ENCODE measurements at regions not wholly inside any gene's neighbourhood (a gene's known extent, or its start where the extent isn't known, plus 50 kb on each side); places are given as distances from the start of the nearest gene placed in this dataset.

DNA sequence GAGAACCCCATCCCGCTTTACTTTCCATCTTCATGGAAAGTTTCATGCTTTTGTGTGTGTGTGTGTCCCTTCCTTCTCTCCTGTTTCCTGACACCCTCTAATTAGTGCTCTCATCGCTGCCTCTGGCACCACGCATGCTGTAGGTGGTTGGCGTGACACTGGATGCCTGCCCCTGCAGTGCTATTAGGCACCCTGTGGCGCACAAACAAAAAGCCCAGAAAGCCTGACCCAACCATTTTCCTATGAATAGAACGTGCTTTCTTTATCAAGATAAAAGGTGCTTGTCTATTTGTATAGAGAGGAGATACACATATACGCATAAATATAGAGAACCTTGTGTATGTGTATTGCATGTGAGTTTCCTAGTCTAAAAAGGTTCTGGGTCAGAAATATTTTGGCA is 120.8 kb upstream of the CDCA7L start:
- no peaks in the 10 kb centered on the region for H3K9me2 ChIP-seq (ENCODE audit: insufficient read depth, low read length)
- TF ChIP-seq POLR2AphosphoS5 (IDR thresholded peaks at IDR 0.05) (no peak), EZH2 (IDR thresholded peaks at IDR 0.05; ENCODE audit: borderline replicate concordance, insufficient read depth, low read length, poor library complexity, severe bottlenecking) (no peak), MXI1 (conservative IDR thresholded peaks at IDR 0.05; ENCODE audit: poor library complexity, severe bottlenecking) (no peak), TAF1 (IDR thresholded peaks at IDR 0.05; ENCODE audit: low read depth) (no peak), RAD21 (conservative IDR thresholded peaks at IDR 0.05) (no peak), EP300 (conservative IDR thresholded peaks at IDR 0.05; ENCODE audit: poor library complexity, severe bottlenecking) (no peak), SMC3 (conservative IDR thresholded peaks at IDR 0.05; ENCODE audit: poor library complexity) (no peak)
- TF ChIP-seq, protein P1, sequence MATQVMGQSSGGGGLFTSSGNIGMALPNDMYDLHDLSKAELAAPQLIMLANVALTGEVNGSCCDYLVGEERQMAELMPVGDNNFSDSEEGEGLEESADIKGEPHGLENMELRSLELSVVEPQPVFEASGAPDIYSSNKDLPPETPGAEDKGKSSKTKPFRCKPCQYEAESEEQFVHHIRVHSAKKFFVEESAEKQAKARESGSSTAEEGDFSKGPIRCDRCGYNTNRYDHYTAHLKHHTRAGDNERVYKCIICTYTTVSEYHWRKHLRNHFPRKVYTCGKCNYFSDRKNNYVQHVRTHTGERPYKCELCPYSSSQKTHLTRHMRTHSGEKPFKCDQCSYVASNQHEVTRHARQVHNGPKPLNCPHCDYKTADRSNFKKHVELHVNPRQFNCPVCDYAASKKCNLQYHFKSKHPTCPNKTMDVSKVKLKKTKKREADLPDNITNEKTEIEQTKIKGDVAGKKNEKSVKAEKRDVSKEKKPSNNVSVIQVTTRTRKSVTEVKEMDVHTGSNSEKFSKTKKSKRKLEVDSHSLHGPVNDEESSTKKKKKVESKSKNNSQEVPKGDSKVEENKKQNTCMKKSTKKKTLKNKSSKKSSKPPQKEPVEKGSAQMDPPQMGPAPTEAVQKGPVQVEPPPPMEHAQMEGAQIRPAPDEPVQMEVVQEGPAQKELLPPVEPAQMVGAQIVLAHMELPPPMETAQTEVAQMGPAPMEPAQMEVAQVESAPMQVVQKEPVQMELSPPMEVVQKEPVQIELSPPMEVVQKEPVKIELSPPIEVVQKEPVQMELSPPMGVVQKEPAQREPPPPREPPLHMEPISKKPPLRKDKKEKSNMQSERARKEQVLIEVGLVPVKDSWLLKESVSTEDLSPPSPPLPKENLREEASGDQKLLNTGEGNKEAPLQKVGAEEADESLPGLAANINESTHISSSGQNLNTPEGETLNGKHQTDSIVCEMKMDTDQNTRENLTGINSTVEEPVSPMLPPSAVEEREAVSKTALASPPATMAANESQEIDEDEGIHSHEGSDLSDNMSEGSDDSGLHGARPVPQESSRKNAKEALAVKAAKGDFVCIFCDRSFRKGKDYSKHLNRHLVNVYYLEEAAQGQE (IDR thresholded peaks at IDR 0.05; ENCODE audit: borderline replicate concordance): no peak
- TF ChIP-seq, protein P2, sequence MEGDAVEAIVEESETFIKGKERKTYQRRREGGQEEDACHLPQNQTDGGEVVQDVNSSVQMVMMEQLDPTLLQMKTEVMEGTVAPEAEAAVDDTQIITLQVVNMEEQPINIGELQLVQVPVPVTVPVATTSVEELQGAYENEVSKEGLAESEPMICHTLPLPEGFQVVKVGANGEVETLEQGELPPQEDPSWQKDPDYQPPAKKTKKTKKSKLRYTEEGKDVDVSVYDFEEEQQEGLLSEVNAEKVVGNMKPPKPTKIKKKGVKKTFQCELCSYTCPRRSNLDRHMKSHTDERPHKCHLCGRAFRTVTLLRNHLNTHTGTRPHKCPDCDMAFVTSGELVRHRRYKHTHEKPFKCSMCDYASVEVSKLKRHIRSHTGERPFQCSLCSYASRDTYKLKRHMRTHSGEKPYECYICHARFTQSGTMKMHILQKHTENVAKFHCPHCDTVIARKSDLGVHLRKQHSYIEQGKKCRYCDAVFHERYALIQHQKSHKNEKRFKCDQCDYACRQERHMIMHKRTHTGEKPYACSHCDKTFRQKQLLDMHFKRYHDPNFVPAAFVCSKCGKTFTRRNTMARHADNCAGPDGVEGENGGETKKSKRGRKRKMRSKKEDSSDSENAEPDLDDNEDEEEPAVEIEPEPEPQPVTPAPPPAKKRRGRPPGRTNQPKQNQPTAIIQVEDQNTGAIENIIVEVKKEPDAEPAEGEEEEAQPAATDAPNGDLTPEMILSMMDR (IDR thresholded peaks at IDR 0.05; ENCODE audit: poor library complexity, severe bottlenecking): no peak
- no peaks in the 10 kb centered on the region for H3K36me3 ChIP-seq (ENCODE audit: insufficient read depth, low read length)
- H2AFZ ChIP-seq (ENCODE audit: low read depth, low read length): no peak overlapping the region
- no peak overlapping the region for H3K27ac ChIP-seq (ENCODE audit: low read length)
- H3K79me2 ChIP-seq (replicated peaks; ENCODE audit: insufficient read depth, low read length): no peaks in the 10 kb centered on the region
- no peak overlapping the region for H3K9ac ChIP-seq (ENCODE audit: low read length)
- no peaks in the 10 kb centered on the region for H3F3A ChIP-seq (ENCODE audit: insufficient read depth, low read length, poor library complexity, severe bottlenecking)
- H3K9me3 ChIP-seq (ENCODE audit: low read length): no peaks in the 10 kb centered on the region
- H3K4me3 ChIP-seq (ENCODE audit: low read length): no peak overlapping the region
- no peaks in the 10 kb centered on the region for H3K27me3 ChIP-seq (ENCODE audit: insufficient read depth, low read depth, low read length)
- H3K4me2 ChIP-seq (ENCODE audit: low read length): no peak overlapping the region
- no peaks in the 10 kb centered on the region for H4K20me1 ChIP-seq (ENCODE audit: insufficient read depth)

DNA sequence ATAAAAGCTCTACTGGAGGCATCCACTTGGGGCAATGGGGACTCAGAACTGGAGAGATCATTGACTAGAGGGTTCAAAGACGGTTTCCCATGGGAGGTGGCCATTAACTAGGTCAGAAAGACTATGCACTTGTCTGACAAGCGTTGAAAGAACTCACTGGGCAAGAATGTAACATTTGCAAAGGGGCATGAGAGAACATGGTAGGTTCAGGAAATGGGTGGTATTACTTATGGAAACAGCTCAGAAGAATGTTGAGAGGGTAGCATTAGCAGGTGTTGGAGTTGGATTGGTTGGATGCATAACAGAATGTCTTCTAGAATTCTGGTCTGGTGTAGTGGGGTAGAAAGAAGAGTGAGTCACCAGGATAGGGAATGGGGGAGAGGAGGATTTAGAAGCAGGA is 119.1 kb upstream of the CDCA7L start:
- H3K36me3 ChIP-seq (ENCODE audit: insufficient read depth, low read length): no peaks in the 10 kb centered on the region
- no peak overlapping the region for H3K4me2 ChIP-seq (ENCODE audit: low read length)
- TF ChIP-seq EP300 (conservative IDR thresholded peaks at IDR 0.05; ENCODE audit: poor library complexity, severe bottlenecking) (no peak), EZH2 (IDR thresholded peaks at IDR 0.05; ENCODE audit: borderline replicate concordance, insufficient read depth, low read length, poor library complexity, severe bottlenecking) (no peak), RAD21 (conservative IDR thresholded peaks at IDR 0.05) (no peak)
- no peaks in the 10 kb centered on the region for H3K9me2 ChIP-seq (ENCODE audit: insufficient read depth, low read length)
- H3K4me3 ChIP-seq (ENCODE audit: low read length): no peak overlapping the region
- no peaks in the 10 kb centered on the region for H3K27me3 ChIP-seq (ENCODE audit: insufficient read depth, low read depth, low read length)
- H3K79me2 ChIP-seq (replicated peaks; ENCODE audit: insufficient read depth, low read length): no peaks in the 10 kb centered on the region
- no peaks in the 10 kb centered on the region for H3F3A ChIP-seq (ENCODE audit: insufficient read depth, low read length, poor library complexity, severe bottlenecking)
- H3K27ac ChIP-seq (ENCODE audit: low read length): no peak overlapping the region
- H4K20me1 ChIP-seq (ENCODE audit: insufficient read depth): no peaks in the 10 kb centered on the region
- no peaks in the 10 kb centered on the region for H3K9me3 ChIP-seq (ENCODE audit: low read length)
- H3K9ac ChIP-seq (ENCODE audit: low read length): no peak overlapping the region
- H2AFZ ChIP-seq (ENCODE audit: low read depth, low read length): no peak overlapping the region

- no peaks in the 10 kb centered on the region for H3K9me2 ChIP-seq (ENCODE audit: insufficient read depth, low read length)
- H4K20me1 ChIP-seq (ENCODE audit: insufficient read depth): no peaks in the 10 kb centered on the region
- no peak overlapping the region for H3K9ac ChIP-seq (ENCODE audit: low read length)
- TF ChIP-seq, protein P2 (IDR thresholded peaks at IDR 0.05; ENCODE audit: poor library complexity, severe bottlenecking): no peak
- no peak for TF ChIP-seq RAD21 (conservative IDR thresholded peaks at IDR 0.05)
- TF ChIP-seq POLR2AphosphoS5 (IDR thresholded peaks at IDR 0.05): no peak
- no peak for TF ChIP-seq MXI1 (conservative IDR thresholded peaks at IDR 0.05; ENCODE audit: poor library complexity, severe bottlenecking)
- TF ChIP-seq SMC3 (conservative IDR thresholded peaks at IDR 0.05; ENCODE audit: poor library complexity): no peak
- TF ChIP-seq EZH2 (IDR thresholded peaks at IDR 0.05; ENCODE audit: borderline replicate concordance, insufficient read depth, low read length, poor library complexity, severe bottlenecking): no peak
- no peak for TF ChIP-seq TAF1 (IDR thresholded peaks at IDR 0.05; ENCODE audit: low read depth)
- TF ChIP-seq, protein P1 (IDR thresholded peaks at IDR 0.05; ENCODE audit: borderline replicate concordance): no peak
- TF ChIP-seq EP300 (conservative IDR thresholded peaks at IDR 0.05; ENCODE audit: poor library complexity, severe bottlenecking): no peak
- no peaks in the 10 kb centered on the region for H3K36me3 ChIP-seq (ENCODE audit: insufficient read depth, low read length)
- H3K4me3 ChIP-seq (ENCODE audit: low read length): no peak overlapping the region
- H3K4me2 ChIP-seq (ENCODE audit: low read length): no peak overlapping the region
- H3K9me3 ChIP-seq (ENCODE audit: low read length): no peaks in the 10 kb centered on the region
- no peak overlapping the region for H2AFZ ChIP-seq (ENCODE audit: low read depth, low read length)
- no peak overlapping the region for H3K27ac ChIP-seq (ENCODE audit: low read length)
- no peaks in the 10 kb centered on the region for H3K79me2 ChIP-seq (replicated peaks; ENCODE audit: insufficient read depth, low read length)
- no peaks in the 10 kb centered on the region for H3F3A ChIP-seq (ENCODE audit: insufficient read depth, low read length, poor library complexity, severe bottlenecking)
- H3K27me3 ChIP-seq (ENCODE audit: insufficient read depth, low read depth, low read length): no peaks in the 10 kb centered on the region
Measured at GRCh38 chr7:22061775-22062174, 116.1 kb upstream of the CDCA7L start.
